ENCODE measurements at regions not wholly inside any gene's neighbourhood (a gene's known extent, or its start where the extent isn't known, plus 50 kb on each side); places are given as distances from the start of the nearest gene placed in this dataset.
"Not testable (repeated sequence)": the region's sequence is repeated elsewhere in the genome, so short reads cannot be mapped to it uniquely, and the experiment has no call there.

GRCh38 chr18:62442391-62442790, 80.4 kb upstream of the ZCCHC2 start:
- DNase-seq: no peak

- DNase-seq: no peak
These were observed 77.4 kb upstream of the ZCCHC2 start for GRCh38 chr18:62445386-62445917.

- no peak for DNase-seq
These were observed 76.3 kb upstream of the ZCCHC2 start for GRCh38 chr18:62446511-62446910.

GRCh38 chr18:62447652-62448051, 75.2 kb upstream of the ZCCHC2 start:
- DNase-seq: no peak

GRCh38 chr18:62448426-62448825, 74.4 kb upstream of the ZCCHC2 start:
- no peak for DNase-seq

- no peak for DNase-seq
These were observed 73.2 kb upstream of the ZCCHC2 start for GRCh38 chr18:62449490-62450104.

GRCh38 chr18:62450175-62450545, 72.7 kb upstream of the ZCCHC2 start:
- DNase-seq: no peak

GRCh38 chr18:62450546-62451410, 72.0 kb upstream of the ZCCHC2 start:
- DNase-seq: no peak

GRCh38 chr18:62452280-62452831, 70.5 kb upstream of the ZCCHC2 start:
- DNase-seq: peak in 1 of 2 experiments; percentile 4

- no peak for DNase-seq
These were observed 69.0 kb upstream of the ZCCHC2 start for GRCh38 chr18:62453864-62454263.

- DNase-seq: no peak
These were observed 68.3 kb upstream of the ZCCHC2 start for GRCh38 chr18:62454527-62454926.

- DNase-seq: no peak
These were observed 67.6 kb upstream of the ZCCHC2 start for GRCh38 chr18:62455222-62455621.

- no peak for DNase-seq
These were observed 64.9 kb upstream of the ZCCHC2 start for GRCh38 chr18:62457877-62458276.

- no peak for DNase-seq
These were observed 64.5 kb upstream of the ZCCHC2 start for GRCh38 chr18:62458346-62458745.

- DNase-seq: no peak
These were observed 63.7 kb upstream of the ZCCHC2 start for GRCh38 chr18:62458868-62459716.

- DNase-seq: no peak
These were observed 61.9 kb upstream of the ZCCHC2 start for GRCh38 chr18:62460851-62461300.

- no peak for DNase-seq
These were observed 61.2 kb upstream of the ZCCHC2 start for GRCh38 chr18:62461591-62461990.

GRCh38 chr18:62464266-62464665, 58.6 kb upstream of the ZCCHC2 start:
- DNase-seq: no peak

GRCh38 chr18:62469131-62469530, 53.7 kb upstream of the ZCCHC2 start:
- DNase-seq: not testable (repeated sequence)

Measured in activated CD4-positive, alpha-beta T cell treated with anti-CD3 and anti-CD28 coated beads, Interleukin-2, amount 50 U/mL, for 4 hours (primary cell).